HS-5 (cell line): ENCODE measurements at regions not wholly inside any gene's neighbourhood (a gene's known extent, or its start where the extent isn't known, plus 50 kb on each side); places are given as distances from the start of the nearest gene placed in this dataset.
"Not testable (repeated sequence)": the region's sequence is repeated elsewhere in the genome, so short reads cannot be mapped to it uniquely, and the experiment has no call there.

Source experiments
- DNase-seq: peaks from one replicate; pipeline ENCODE4 v3.0.0-alpha.2; 2012; ENCODE audit warnings: low read depth

- not testable (repeated sequence) for DNase-seq
Observed at GRCh38 chr17:22044706-22045246, 352.5 kb downstream of the KCNJ18 start.

- DNase-seq: not testable (repeated sequence)
Observed at GRCh38 chr17:22047521-22047920, 355.2 kb downstream of the KCNJ18 start.

DNA sequence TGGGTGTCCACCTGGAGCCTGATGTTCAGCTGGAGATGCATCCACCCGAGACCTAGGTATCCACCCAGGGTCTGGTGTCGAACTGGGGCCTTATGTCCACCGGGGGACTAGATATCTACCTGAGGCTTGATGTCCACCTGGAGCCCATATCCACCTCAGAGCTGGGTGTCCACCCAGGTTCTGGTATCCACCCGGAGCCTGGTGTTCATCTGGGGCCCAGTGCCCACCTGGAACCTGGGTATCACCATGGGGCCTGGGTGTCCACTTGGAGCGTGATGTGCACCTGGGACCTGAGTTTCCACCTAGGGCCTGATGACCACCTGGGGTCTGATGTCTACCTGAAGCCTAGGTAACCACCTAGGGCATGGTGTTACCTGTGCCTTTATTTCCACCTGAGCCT lies 355.9 kb downstream of the KCNJ18 start:
- not testable (repeated sequence) for DNase-seq

DNA sequence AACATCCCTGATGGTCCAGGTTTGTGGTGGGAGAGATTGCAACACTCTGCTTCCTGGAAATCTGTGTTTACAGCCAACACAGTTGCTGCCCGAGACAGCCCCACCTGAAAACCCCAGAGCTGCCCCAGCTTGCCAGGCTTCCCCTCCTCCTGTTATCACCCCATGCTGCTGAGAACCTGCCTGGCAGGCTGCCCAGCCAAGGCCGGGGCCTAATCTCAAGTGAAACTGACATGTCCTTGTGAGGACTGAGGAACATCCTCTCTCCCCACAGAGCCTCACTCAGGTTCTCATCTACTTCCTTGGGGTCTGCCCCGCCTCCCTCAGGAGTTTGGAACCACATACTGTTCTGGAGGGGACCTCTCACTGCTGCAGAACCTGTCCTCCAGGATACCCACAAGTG lies 358.4 kb downstream of the KCNJ18 start:
- not testable (repeated sequence) for DNase-seq

- not testable (repeated sequence) for DNase-seq
Observed at GRCh38 chr17:22052715-22053114, 360.4 kb downstream of the KCNJ18 start.

- DNase-seq: not testable (repeated sequence)
Observed at GRCh38 chr17:22056566-22056965, 364.2 kb downstream of the KCNJ18 start.

GRCh38 chr17:22075918-22076317 lies 383.6 kb downstream of the KCNJ18 start:
- not testable (repeated sequence) for DNase-seq

GRCh38 chr17:22088589-22088988 lies 396.3 kb downstream of the KCNJ18 start:
- not testable (repeated sequence) for DNase-seq

- DNase-seq: no peak
Observed at GRCh38 chr17:22090263-22090935, 398.1 kb downstream of the KCNJ18 start.

DNA sequence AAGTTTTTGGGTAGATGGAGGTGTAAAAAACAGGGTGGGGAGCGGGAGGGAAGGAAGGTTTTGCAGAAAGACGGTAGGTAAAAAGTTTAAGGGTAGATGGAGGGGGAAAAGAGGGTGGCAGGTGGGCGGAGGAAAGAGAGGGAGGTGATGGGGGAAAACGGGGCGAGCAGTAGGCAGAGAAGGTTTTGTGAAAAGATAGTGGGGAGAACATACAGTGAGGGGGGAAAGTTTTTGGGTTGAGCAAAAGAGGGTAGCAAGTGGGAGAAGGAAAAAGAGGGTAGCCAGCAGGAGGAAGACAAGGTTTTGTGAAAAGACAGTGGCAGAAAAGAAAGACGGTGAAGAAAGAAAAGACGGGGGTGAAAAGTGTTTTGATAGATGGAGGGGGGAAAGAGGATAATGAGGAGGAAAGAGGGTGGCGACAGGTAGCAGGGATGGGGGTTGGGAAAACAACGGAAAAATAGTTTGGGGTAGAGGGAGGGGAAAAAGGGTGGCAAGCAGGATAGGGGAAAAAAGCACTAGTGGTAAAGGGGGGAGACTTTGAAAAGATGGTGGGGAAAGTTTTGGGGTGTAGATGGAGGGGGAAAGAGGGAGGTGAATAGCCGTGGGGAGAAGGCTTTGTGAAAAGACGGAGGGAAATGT lies 398.8 kb downstream of the KCNJ18 start:
- not testable (repeated sequence) for DNase-seq

DNA sequence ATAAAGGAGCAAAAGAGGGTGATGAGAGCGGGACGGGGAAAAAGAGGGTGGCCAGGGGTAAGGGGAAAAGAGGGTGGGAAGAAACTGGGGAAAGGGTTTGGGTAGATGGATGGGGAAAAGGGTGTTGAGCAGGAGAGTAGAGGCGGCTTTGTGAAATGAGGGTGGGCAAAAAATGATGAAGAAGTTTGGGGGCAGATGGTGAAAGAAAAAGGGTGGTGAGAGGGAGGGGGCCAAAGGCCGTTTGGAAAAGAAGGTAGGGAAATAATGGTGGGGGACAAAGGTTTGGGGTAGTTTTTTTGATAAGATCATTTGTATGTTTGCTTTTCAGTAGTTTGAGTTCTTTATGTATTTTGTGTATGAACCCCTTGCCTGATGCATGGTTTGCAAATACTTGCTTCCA lies 399.5 kb downstream of the KCNJ18 start:
- DNase-seq: not testable (repeated sequence)

DNA sequence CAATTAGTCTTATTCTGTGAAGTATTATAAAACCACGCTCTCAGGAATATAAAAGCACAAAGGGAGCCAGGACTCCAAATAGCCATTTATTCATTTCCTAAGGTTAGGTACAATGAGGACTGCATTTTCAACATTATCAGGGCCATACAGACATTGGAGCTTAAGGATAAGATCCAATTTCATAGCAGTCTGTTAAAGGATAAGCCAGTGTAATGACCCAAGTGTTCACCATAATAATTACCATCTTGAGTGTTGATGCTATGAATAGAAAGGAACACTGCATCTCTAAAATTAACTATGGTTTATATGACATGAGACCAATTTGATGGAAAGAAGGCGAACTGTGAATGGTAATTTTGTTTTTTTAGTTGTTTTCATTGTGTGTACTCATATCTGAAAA lies 403.1 kb downstream of the KCNJ18 start:
- not testable (repeated sequence) for DNase-seq

- not testable (repeated sequence) for DNase-seq
Observed at GRCh38 chr17:22099633-22100032, 407.3 kb downstream of the KCNJ18 start.

DNA sequence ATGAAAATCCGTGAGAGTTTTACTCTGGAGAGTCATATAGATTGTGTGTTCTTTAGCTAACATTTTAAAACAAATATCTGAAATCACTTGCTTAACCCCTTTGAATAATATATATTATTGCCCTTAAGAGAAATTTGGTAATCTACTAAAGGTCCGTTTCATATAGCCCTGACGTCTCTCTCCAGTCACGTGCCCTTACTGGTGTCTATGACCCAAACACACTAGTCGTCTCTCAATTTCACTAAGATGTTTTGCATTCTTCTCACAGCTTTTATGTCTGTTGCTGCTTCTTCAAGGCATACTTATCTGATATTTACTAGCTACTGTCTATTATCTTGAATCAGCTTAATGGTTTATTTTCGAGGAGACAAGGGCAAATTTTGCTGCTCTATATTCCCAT lies 409.9 kb downstream of the KCNJ18 start:
- no peak for DNase-seq

GRCh38 chr17:22116720-22117119 lies 424.4 kb downstream of the KCNJ18 start:
- not testable (repeated sequence) for DNase-seq

GRCh38 chr17:22117401-22117800 lies 425.1 kb downstream of the KCNJ18 start:
- DNase-seq: not testable (repeated sequence)

- DNase-seq: not testable (repeated sequence)
Observed at GRCh38 chr17:22119016-22119415, 426.7 kb downstream of the KCNJ18 start.

GRCh38 chr17:22119751-22120150 lies 427.4 kb downstream of the KCNJ18 start:
- peak; percentile 16 for DNase-seq

GRCh38 chr17:22123536-22124281 lies 431.4 kb downstream of the KCNJ18 start:
- DNase-seq: no peak

DNA sequence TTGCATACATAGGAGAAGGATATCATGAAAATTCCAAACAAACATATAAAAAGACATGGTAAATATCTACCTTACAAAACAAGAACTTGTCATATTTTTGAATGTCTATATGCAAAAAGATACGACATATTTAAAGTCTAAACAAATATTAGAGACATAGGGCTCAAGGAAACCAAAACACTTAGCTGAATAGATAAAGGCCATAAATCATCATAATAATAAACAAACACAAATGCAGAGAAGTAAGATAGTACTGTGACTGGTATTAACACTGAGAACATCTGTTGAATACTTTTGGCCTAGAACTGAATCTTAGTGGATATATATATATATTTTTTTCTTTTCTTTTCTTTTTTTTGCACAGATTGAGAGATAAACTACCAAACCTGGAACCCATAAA lies 435.8 kb downstream of the KCNJ18 start:
- no peak for DNase-seq

DNA sequence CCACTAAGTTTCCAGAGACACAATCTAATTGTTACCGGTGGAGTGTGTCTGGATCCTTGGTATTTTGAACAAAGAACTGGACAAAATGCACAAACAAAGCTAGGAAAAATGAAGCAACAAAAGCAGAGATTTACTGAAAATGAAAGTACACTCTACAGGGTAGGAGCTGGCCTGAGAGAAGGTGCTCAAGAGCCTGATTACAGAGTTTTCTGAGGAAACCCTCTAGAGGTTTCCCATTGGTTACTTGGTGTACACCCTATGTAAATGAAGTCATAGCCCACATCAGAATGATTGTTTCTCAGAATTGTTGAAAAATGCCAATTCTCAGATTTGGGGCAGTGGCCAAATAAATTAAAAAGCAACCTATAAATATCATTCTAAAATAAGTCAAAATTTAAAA lies 436.4 kb downstream of the KCNJ18 start:
- no peak for DNase-seq

DNA sequence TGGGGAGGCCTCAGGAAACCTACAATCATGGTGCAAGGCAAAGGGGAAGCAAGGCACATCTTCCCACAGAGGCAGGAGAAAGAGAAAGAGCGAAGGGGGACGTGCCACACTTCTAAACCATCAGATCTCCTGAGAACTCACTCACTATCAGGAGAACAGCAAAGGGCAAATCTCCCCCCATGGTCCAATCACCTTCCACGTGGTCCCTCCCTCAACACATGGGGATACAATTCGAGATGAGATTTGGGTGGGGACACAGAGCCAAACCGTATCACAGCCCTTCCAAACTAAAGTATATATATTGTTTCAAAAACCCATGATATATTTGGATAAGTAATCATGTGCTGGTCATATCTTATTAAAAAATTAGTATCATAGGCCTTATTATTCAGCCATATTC lies 437.6 kb downstream of the KCNJ18 start:
- DNase-seq: not testable (repeated sequence)

DNA sequence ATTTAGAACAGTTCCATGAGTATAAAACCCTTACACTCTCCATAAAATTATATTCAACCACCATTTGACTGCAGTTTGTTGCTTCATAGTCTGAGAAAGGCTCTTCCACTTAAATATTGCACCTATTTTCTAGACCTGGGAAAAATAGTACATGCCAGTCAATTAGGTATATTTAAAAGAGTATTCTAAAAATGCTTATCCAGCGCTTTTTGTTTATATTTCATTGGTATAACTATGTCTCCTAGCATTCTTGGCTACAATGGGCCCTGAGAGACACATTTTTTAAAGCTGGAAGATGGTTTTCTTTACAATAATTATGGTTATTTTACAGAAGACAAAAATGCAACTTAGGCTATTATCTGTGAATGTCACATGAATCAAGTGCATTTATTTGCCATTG lies 439.4 kb downstream of the KCNJ18 start:
- DNase-seq: no peak
